H9 (cell line): ENCODE measurements at regions not wholly inside any gene's neighbourhood (a gene's known extent, or its start where the extent isn't known, plus 50 kb on each side); places are given as distances from the start of the nearest gene placed in this dataset.

Experiments used
- DNase-seq: peaks from one replicate; pipeline ENCODE4 v3.0.0-alpha.2; 2017
- H2AFZ ChIP-seq: one replicate; pipeline ENCODE4 v1.6.1; 2013; ENCODE audit warnings: mild to moderate bottlenecking, low read length, control low read depth, moderate library complexity
- H2AK5ac ChIP-seq: 2 replicates; pipeline ENCODE4 v1.6.1; 2013; ENCODE audit warnings: low read length, control low read depth, mixed read lengths; ENCODE audit not compliant: insufficient read length
- H2BK120ac ChIP-seq: one replicate; pipeline ENCODE4 v1.6.1; 2013; ENCODE audit warnings: low read depth, mild to moderate bottlenecking, low read length, control low read depth, inconsistent platforms; ENCODE audit not compliant: poor library complexity, severe bottlenecking
- H2BK12ac ChIP-seq: 2 replicates; pipeline ENCODE4 v1.6.1; 2013; ENCODE audit warnings: low read length, control low read depth, mixed read lengths, low read depth; ENCODE audit not compliant: insufficient read length
- H2BK15ac ChIP-seq: 2 replicates; pipeline ENCODE4 v1.6.1; 2013; ENCODE audit warnings: low read depth, low read length, control low read depth
- H2BK20ac ChIP-seq: one replicate; pipeline ENCODE4 v1.6.1; 2013; ENCODE audit warnings: low read depth, mild to moderate bottlenecking, low read length, control low read depth, inconsistent platforms; ENCODE audit not compliant: poor library complexity, severe bottlenecking
- H2BK5ac ChIP-seq: 2 replicates; pipeline ENCODE4 v1.6.1; 2013; ENCODE audit warnings: low read length, control low read depth, mixed read lengths; ENCODE audit not compliant: insufficient read length
- H3K14ac ChIP-seq: 2 replicates; pipeline ENCODE4 v1.6.1; 2013; ENCODE audit warnings: low read length, control low read depth; ENCODE audit not compliant: insufficient read depth
- H3K18ac ChIP-seq: 2 replicates; pipeline ENCODE4 v1.6.1; 2013; ENCODE audit warnings: low read depth, mild to moderate bottlenecking, mixed read lengths, low read length, control low read depth; ENCODE audit not compliant: insufficient read length
- H3K23ac ChIP-seq: 2 replicates; pipeline ENCODE4 v1.6.1; 2013; ENCODE audit warnings: low read length, control low read depth, mixed read lengths, low read depth; ENCODE audit not compliant: insufficient read length
- H3K23me2 ChIP-seq: 2 replicates; pipeline ENCODE4 v1.6.1; 2013; ENCODE audit warnings: low read depth, mild to moderate bottlenecking, mixed read lengths, low read length, control low read depth; ENCODE audit not compliant: insufficient read length, poor library complexity, severe bottlenecking
- H3K27ac ChIP-seq: 2 replicates; pipeline ENCODE4 v1.5.1; 2013; ENCODE audit warnings: low read length, control low read depth, mixed read lengths, low read depth; ENCODE audit not compliant: insufficient read length
- H3K27me3 ChIP-seq: 2 replicates; pipeline ENCODE4 v1.6.1; 2013; ENCODE audit warnings: low read length, control low read depth, inconsistent platforms; ENCODE audit not compliant: insufficient read depth
- H3K4ac ChIP-seq: 2 replicates; pipeline ENCODE4 v1.6.1; 2013; ENCODE audit warnings: low read depth, mild to moderate bottlenecking, control low read depth, inconsistent platforms, low read length, moderate library complexity
- H3K4me1 ChIP-seq: 2 replicates; pipeline ENCODE4 v1.6.1; 2013; ENCODE audit warnings: low read length, control low read depth, inconsistent platforms; ENCODE audit not compliant: insufficient read depth
- H3K4me2 ChIP-seq: 2 replicates; pipeline ENCODE4 v1.6.1; 2013; ENCODE audit warnings: low read length, control low read depth, mixed read lengths; ENCODE audit not compliant: insufficient read length, insufficient read depth
- H3K56ac ChIP-seq: 2 replicates; pipeline ENCODE4 v1.6.1; 2013; ENCODE audit warnings: low read depth, mild to moderate bottlenecking, mixed read lengths, low read length, control low read depth; ENCODE audit not compliant: insufficient read length
- H3K79me1 ChIP-seq: 2 replicates; pipeline ENCODE4 v1.6.1; 2013; ENCODE audit warnings: low read depth, mild to moderate bottlenecking, moderate library complexity, low read length, control low read depth, inconsistent platforms; ENCODE audit not compliant: insufficient read depth, poor library complexity, severe bottlenecking
- H3K79me2 ChIP-seq: 2 replicates; pipeline ENCODE4 v1.6.1; 2013; ENCODE audit warnings: low read length, control low read depth, inconsistent platforms; ENCODE audit not compliant: insufficient read depth
- H3K9ac ChIP-seq: 2 replicates; pipeline ENCODE4 v1.6.1; 2013; ENCODE audit warnings: low read length, control low read depth, mixed read lengths; ENCODE audit not compliant: insufficient read length; ENCODE audit errors: extremely low read depth
- H3K9me3 ChIP-seq: one replicate; pipeline ENCODE4 v1.6.1; 2013; ENCODE audit warnings: low read depth, low read length, inconsistent platforms; ENCODE audit not compliant: control insufficient read depth
- H3T11ph ChIP-seq: one replicate; pipeline ENCODE4 v1.6.1; 2013; ENCODE audit warnings: mild to moderate bottlenecking, low read length, control low read depth, inconsistent platforms
- H4K20me1 ChIP-seq: one replicate; pipeline ENCODE4 v1.6.1; 2013; ENCODE audit not compliant: control insufficient read depth, insufficient read length, insufficient read depth
- H4K5ac ChIP-seq: 2 replicates; pipeline ENCODE4 v1.6.1; 2013; ENCODE audit warnings: low read depth, mild to moderate bottlenecking, mixed read lengths, low read length, control low read depth; ENCODE audit not compliant: insufficient read length
- H4K8ac ChIP-seq: replicated peaks from 2 replicates; pipeline ENCODE4 v1.6.1; 2013; ENCODE audit warnings: low read length, control low read depth, mixed read lengths, low read depth; ENCODE audit not compliant: insufficient read length
- H4K91ac ChIP-seq: 2 replicates; pipeline ENCODE4 v1.6.1; 2013; ENCODE audit warnings: low read depth, mild to moderate bottlenecking, moderate library complexity, mixed read lengths, low read length, control low read depth; ENCODE audit not compliant: insufficient read length
- H3K27ac Mint-ChIP-seq, 3 experiments: 2 replicates in 2 of 3; 3 replicates in 1 of 3; pipeline ENCODE4 v1.8.0; 2020 to 2021; ENCODE audit warnings: mixed read lengths in 3 of 3, mild to moderate bottlenecking in 1 of 3, moderate library complexity in 1 of 3
- H3K27me3 Mint-ChIP-seq: 2 replicates; pipeline ENCODE4 v1.8.0; 2021; ENCODE audit warnings: low read depth, mild to moderate bottlenecking, moderate library complexity, mixed read lengths
- H3K36me3 Mint-ChIP-seq, 3 experiments: 2 replicates in 2 of 3; 3 replicates in 1 of 3; pipeline ENCODE4 v1.8.0; 2020 to 2021; ENCODE audit warnings: low read depth in 3 of 3, mixed read lengths in 3 of 3; ENCODE audit not compliant: insufficient read depth in 1 of 3
- H3K4me1 Mint-ChIP-seq, 2 experiments: 2 replicates each; pipeline ENCODE4 v1.8.0; 2020; ENCODE audit warnings: mixed read lengths in 2 of 2
- H3K4me3 Mint-ChIP-seq, 2 experiments: 2 replicates in 1 of 2; 3 replicates in 1 of 2; pipeline ENCODE4 v1.8.0; 2020 to 2021; ENCODE audit warnings: mild to moderate bottlenecking in 2 of 2, mixed read lengths in 2 of 2, moderate library complexity in 1 of 2
- H3K9me3 Mint-ChIP-seq, 2 experiments: 2 replicates in 1 of 2; 3 replicates in 1 of 2; pipeline ENCODE4 v1.8.0; 2020; ENCODE audit warnings: mild to moderate bottlenecking in 2 of 2, mixed read lengths in 2 of 2, moderate library complexity in 1 of 2
- CTCF ChIP-seq: fragments of 200-600 bp; sonication (generic); conservative IDR thresholded peaks from 3 replicates; pipeline ENCODE4 v1.8.0; 2021; ENCODE audit warnings: antibody characterized with exemption, mild to moderate bottlenecking

GRCh38 chr18:54774423-54774822, 53.9 kb upstream of the RAB27B start:
- no peak for DNase-seq
- Mint-ChIP-seq H3K27me3 (no peaks in the 10 kb centered on the region), H3K36me3 (no peaks in the 10 kb centered on the region), H3K4me1 (peaks cover 3% of the 10 kb centered on the region in 2 experiments; a peak in 1 of 4 replicates), H3K9me3 (no peaks in the 10 kb centered on the region), H3K27ac (no peak overlapping the region), H3K4me3 (no peak overlapping the region)
- H4K20me1 ChIP-seq: no peaks in the 10 kb centered on the region
- no peaks in the 10 kb centered on the region for H3K27me3 ChIP-seq
- no peak overlapping the region for H2BK5ac ChIP-seq
- H3K56ac ChIP-seq: no peak overlapping the region
- no peak overlapping the region for H3K23ac ChIP-seq
- H3K4me2 ChIP-seq: no peak overlapping the region
- H4K91ac ChIP-seq: no peak overlapping the region
- no peak overlapping the region for H2BK12ac ChIP-seq
- no peak overlapping the region for H2AK5ac ChIP-seq
- no peak overlapping the region for H3K27ac ChIP-seq
- H3K79me1 ChIP-seq: no peaks in the 10 kb centered on the region
- H3T11ph ChIP-seq: no peak overlapping the region
- no peak overlapping the region for H3K4ac ChIP-seq
- no peak overlapping the region for H4K8ac ChIP-seq
- H3K23me2 ChIP-seq: no peaks in the 10 kb centered on the region
- no peak for TF ChIP-seq CTCF
- H3K4me1 ChIP-seq: no peaks in the 10 kb centered on the region
- H3K9ac ChIP-seq: no peak overlapping the region
- no peaks in the 10 kb centered on the region for H3K9me3 ChIP-seq
- no peak overlapping the region for H2BK15ac ChIP-seq
- no peak overlapping the region for H2BK20ac ChIP-seq
- H2BK120ac ChIP-seq: no peak overlapping the region
- H3K18ac ChIP-seq: no peak overlapping the region
- H3K14ac ChIP-seq: no peak overlapping the region
- H4K5ac ChIP-seq: no peak overlapping the region
- no peaks in the 10 kb centered on the region for H3K79me2 ChIP-seq
- no peak overlapping the region for H2AFZ ChIP-seq
